Omental fat pad (tissue), 3 donors: ENCODE measurements at regions not wholly inside any gene's neighbourhood (a gene's known extent, or its start where the extent isn't known, plus 50 kb on each side); places are given as distances from the start of the nearest gene placed in this dataset.

Experiments
- ATAC-seq: fragments of 150-250 bp; one replicate; pipeline ENCODE4 v1.9.1; 2016; ENCODE audit warnings: mild to moderate bottlenecking, moderate library complexity; ENCODE audit not compliant: low FRiP score
- DNase-seq: peaks from one replicate; pipeline ENCODE4 v3.0.0-alpha.2; 2019; ENCODE audit warnings: low spot score
- CTCF ChIP-seq, 3 donors: fragments of 450-650 bp; IDR thresholded peaks; one replicate each; pipeline ENCODE4 v1.5.1; 2016 to 2017; ENCODE audit warnings: antibody characterized with exemption in 3 of 3, mild to moderate bottlenecking in 3 of 3, moderate library complexity in 2 of 3

GRCh38 chr5:113909782-113910181 is 396.3 kb downstream of the YTHDC2 start:
- ATAC-seq (no peak), DNase-seq (no peak)
- TF ChIP-seq CTCF (IDR thresholded peaks at IDR 0.05): no peak

GRCh38 chr5:113917997-113918396 is 404.5 kb downstream of the YTHDC2 start:
- DNase-seq (no peak), ATAC-seq (no peak)
- no peak for TF ChIP-seq CTCF (IDR thresholded peaks at IDR 0.05)

- DNase-seq: no peak
- TF ChIP-seq CTCF (IDR thresholded peaks at IDR 0.05): no peak
- no peak for ATAC-seq
Observed at GRCh38 chr5:113922343-113922742, 408.8 kb downstream of the YTHDC2 start.

GRCh38 chr5:113935453-113935852 is 422.0 kb downstream of the YTHDC2 start:
- TF ChIP-seq CTCF (IDR thresholded peaks at IDR 0.05): no peak
- ATAC-seq (no peak), DNase-seq (no peak)

GRCh38 chr5:113937301-113937700 is 423.8 kb downstream of the YTHDC2 start:
- TF ChIP-seq CTCF (IDR thresholded peaks at IDR 0.05): no peak
- no peak for ATAC-seq
- DNase-seq: no peak

- DNase-seq: no peak
- TF ChIP-seq CTCF (IDR thresholded peaks at IDR 0.05): no peak
- ATAC-seq: no peak
Observed at GRCh38 chr5:113939988-113940387, 421.9 kb upstream of the KCNN2 start.

- ATAC-seq: no peak
- DNase-seq: no peak
- TF ChIP-seq CTCF (IDR thresholded peaks at IDR 0.05): no peak
Observed at GRCh38 chr5:113950186-113950585, 411.7 kb upstream of the KCNN2 start.
